ENCODE measurements at regions not wholly inside any gene's neighbourhood (a gene's known extent, or its start where the extent isn't known, plus 50 kb on each side); places are given as distances from the start of the nearest gene placed in this dataset.

DNA sequence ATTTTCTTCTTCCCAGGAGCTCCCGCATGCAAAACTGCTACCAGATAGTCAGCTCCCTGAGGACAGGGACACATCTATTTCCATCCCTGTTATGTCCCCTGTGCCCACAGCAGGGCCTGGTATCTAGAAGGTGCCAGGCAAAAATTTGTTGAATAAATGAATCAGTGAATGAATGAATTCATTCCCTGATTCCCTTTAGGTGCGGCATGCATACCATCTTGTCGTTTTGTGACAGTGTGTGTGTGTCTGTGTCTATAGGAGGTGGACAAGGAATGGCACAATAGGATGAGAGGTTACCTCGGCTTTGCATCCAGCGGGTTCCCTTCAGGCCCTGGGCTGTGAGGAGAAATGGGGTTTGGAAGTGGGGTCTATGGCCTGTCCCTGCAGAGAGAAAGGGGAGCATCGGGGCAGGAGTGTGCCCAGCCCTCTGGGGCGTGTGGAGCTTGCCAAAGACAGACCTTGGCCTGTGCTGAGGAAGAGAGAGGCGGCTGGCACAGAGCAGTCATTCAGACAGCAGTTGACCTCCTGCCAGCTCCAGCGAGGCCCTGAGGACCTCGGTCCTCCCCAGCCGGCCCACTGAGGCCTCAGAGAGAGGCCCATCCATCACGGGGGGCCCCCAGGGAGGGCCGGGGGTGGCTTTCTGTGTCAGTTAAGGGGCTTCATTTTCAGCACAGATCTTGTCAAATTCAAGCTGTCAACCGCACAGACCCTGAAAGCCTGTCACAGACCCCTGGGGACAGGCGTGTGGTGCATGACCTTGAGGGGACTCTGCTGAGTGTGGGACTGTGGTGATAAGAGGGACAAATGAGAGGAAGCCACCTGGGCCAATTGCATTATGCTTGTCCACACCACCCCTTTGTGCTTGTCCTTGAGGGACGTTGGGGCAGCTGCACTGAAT is 125.9 kb upstream of the CXCR4 start:
- intact Hi-C loops (cut with DNase I) = no loop called here
- DNase-seq = no peak
- Histone ChIP-seq H3K27me3 (no peaks in the 10 kb centered on the region), H3K4me1 (peaks cover 4 to 5% of the 10 kb centered on the region in 2 donors), H3K9me3 (no peaks in the 10 kb centered on the region), H3K4me3 (replicated peaks in 1 of 3) (no peak overlapping the region), H3K36me3 (no peaks in the 10 kb centered on the region), H3K27ac (no peak overlapping the region)
- no peak for TF ChIP-seq POLR2A (IDR thresholded peaks at IDR 0.05)
- TF ChIP-seq, protein P1, sequence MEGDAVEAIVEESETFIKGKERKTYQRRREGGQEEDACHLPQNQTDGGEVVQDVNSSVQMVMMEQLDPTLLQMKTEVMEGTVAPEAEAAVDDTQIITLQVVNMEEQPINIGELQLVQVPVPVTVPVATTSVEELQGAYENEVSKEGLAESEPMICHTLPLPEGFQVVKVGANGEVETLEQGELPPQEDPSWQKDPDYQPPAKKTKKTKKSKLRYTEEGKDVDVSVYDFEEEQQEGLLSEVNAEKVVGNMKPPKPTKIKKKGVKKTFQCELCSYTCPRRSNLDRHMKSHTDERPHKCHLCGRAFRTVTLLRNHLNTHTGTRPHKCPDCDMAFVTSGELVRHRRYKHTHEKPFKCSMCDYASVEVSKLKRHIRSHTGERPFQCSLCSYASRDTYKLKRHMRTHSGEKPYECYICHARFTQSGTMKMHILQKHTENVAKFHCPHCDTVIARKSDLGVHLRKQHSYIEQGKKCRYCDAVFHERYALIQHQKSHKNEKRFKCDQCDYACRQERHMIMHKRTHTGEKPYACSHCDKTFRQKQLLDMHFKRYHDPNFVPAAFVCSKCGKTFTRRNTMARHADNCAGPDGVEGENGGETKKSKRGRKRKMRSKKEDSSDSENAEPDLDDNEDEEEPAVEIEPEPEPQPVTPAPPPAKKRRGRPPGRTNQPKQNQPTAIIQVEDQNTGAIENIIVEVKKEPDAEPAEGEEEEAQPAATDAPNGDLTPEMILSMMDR (IDR thresholded peaks at IDR 0.05) = no peak
- WGBS, 2 donors = 69 to 70% methylated on average over 16 of the region's 16 CpGs

DNA sequence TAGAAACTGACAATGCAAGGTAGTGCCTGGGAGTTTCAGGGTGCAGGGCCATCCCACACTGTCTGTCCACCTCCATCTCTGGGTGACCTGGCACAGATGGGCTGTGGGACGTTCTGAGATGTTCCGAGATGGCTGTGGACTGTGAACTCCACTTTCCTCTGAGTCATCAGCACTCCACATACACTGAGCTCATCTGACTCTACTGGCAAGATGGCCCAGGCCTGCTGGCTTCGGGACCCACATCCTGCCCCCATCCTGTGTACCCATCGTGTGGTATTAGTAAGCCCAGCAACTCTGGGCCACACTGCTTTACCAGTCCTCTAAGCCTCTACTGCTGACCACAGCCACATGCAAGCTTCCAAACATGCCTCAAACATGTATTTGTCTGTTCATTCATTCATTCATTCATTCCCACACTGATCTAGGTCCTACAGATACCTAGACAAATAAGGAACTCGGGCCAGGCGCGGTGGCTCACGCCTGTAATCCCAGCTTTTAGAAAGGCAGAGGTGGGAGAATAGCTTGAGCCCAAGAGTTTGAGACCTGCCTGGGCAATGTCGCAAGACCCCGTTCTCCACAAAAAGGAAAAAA is 124.8 kb upstream of the CXCR4 start:
- Histone ChIP-seq H3K4me1 (peaks cover 4 to 10% of the 10 kb centered on the region in 2 donors), H3K27ac (no peak overlapping the region), H3K27me3 (no peaks in the 10 kb centered on the region), H3K36me3 (no peaks in the 10 kb centered on the region), H3K4me3 (replicated peaks in 1 of 3) (no peak overlapping the region), H3K9me3 (no peaks in the 10 kb centered on the region)
- no peak for DNase-seq
- intact Hi-C loops (cut with DNase I) = no loop called here
- TF ChIP-seq, protein P1 (IDR thresholded peaks at IDR 0.05) = no peak
- 78 to 84% methylated on average over 9 of the region's 10 CpGs for WGBS, 2 donors

DNA sequence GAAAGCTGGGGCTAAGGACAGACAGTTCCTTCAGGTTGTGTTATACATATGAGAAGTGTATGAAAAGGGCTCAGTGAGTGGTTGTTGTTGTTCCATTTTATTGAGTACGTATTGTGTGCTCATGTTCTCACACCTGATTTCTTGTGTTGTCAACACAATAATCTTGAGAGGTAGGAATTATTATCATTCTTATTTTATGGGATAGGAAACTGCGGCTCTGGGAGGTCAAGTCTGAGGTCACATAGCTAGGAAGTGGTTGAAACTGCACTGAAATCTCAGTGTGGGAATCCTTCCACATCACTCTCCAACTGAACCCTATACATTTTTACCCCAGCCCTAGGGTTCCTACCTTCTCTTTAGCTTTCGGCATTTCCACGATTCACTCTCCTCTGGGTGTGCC is 124.2 kb upstream of the CXCR4 start:
- WGBS, 2 donors = 92 to 93% methylated on average over 4 of the region's 4 CpGs
- no peak overlapping the region for H3K4me3 ChIP-seq (replicated peaks in 1 of 3)
- no peaks in the 10 kb centered on the region for H3K27me3 ChIP-seq
- intact Hi-C loops (cut with DNase I) = no loop called here
- no peak for DNase-seq
- peaks cover 4 to 10% of the 10 kb centered on the region in 2 donors for H3K4me1 ChIP-seq
- H3K9me3 ChIP-seq = no peaks in the 10 kb centered on the region
- no peaks in the 10 kb centered on the region for H3K36me3 ChIP-seq
- TF ChIP-seq, protein P1 (IDR thresholded peaks at IDR 0.05) = no peak
- TF ChIP-seq POLR2A (IDR thresholded peaks at IDR 0.05) = no peak
- no peak overlapping the region for H3K27ac ChIP-seq

DNA sequence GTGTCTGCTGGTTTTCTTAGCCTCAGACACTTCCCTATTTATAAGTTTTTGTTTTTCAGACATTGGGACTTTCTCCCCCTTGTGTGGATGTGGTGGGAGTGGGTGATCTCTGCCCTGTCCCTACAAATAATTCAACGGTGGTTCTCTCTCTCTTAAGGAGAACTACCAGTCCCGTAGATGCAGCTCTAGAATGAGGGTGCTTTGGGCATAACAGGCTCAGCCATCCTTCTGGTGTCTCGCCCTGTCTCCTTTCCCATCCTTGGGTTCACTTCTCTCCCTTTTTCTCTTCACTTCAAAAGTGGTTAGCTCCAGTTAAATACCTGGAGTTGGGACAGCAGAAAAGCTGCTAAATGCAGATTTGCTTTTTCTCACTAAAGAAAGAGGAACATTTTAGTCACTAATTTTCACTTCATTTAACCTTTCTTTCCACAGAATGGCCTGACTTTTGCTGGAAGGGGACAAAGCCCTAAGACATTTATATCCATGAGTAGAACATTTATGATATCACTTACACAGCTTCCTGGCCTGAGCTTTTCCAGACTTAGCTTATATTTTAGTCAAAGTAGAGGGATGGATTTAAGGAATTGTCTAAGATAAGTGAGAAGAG is 121.2 kb upstream of the CXCR4 start:
- no peak for TF ChIP-seq POLR2A (IDR thresholded peaks at IDR 0.05)
- TF ChIP-seq, protein P1 (IDR thresholded peaks at IDR 0.05) = no peak
- peak overlapping the region in 2 of 3 donors; percentile 31 to 58 for H3K27ac ChIP-seq

More for the DNA sequence above, 121.2 kb upstream of the CXCR4 start:
- H3K4me3 ChIP-seq (replicated peaks in 1 of 3) = no peak overlapping the region
- DNase-seq = no peak
- H3K36me3 ChIP-seq = no peaks in the 10 kb centered on the region
- H3K27me3 ChIP-seq = no peaks in the 10 kb centered on the region
- WGBS, 2 donors = 70 to 78% methylated on average over 3 of the region's 3 CpGs
- intact Hi-C loops (cut with DNase I) = no loop called here
- H3K9me3 ChIP-seq = no peaks in the 10 kb centered on the region
- H3K4me1 ChIP-seq = peaks cover 0 to 5% of the 10 kb centered on the region in 2 donors

Measured in thyroid gland (tissue), 4 donors.